ENCODE measurements at regions not wholly inside any gene's neighbourhood (a gene's known extent, or its start where the extent isn't known, plus 50 kb on each side); places are given as distances from the start of the nearest gene placed in this dataset.

- TF ChIP-seq EZH2 (IDR thresholded peaks at IDR 0.05; ENCODE audit: insufficient read depth, poor library complexity, severe bottlenecking) (no peak), EZH2phosphoT487 (IDR thresholded peaks at IDR 0.05; ENCODE audit: insufficient read depth, low read depth) (no peak)
Observed at GRCh38 chr6:80523531-80523997, 417.1 kb downstream of the BCKDHB start.

Measured in GM23248 (cell line).